Mesenchymal stem cell (in vitro differentiated cells and primary cell): ENCODE measurements at regions not wholly inside any gene's neighbourhood (a gene's known extent, or its start where the extent isn't known, plus 50 kb on each side); places are given as distances from the start of the nearest gene placed in this dataset.
"Not testable (repeated sequence)": the region's sequence is repeated elsewhere in the genome, so short reads cannot be mapped to it uniquely, and the experiment has no call there.

Experiments used
- DNase-seq: peaks from one replicate; pipeline ENCODE4 v3.0.0-alpha.2; 2013
- H2AFZ ChIP-seq: one replicate; pipeline ENCODE4 v1.6.1; 2013; ENCODE audit warnings: low read depth, mild to moderate bottlenecking, control low read depth, inconsistent platforms, low read length, moderate library complexity
- H2AK5ac ChIP-seq: 2 replicates; pipeline ENCODE4 v1.6.1; 2013; ENCODE audit warnings: low read length, moderate library complexity, mild to moderate bottlenecking, inconsistent platforms; ENCODE audit not compliant: severe bottlenecking
- H2BK120ac ChIP-seq: one replicate; pipeline ENCODE4 v1.6.1; 2013; ENCODE audit warnings: low read depth, mild to moderate bottlenecking, inconsistent platforms, low read length, moderate library complexity
- H2BK12ac ChIP-seq, 2 experiments: one replicate each; pipeline ENCODE4 v1.6.1; 2013; ENCODE audit warnings: inconsistent platforms in 2 of 2, low read length in 2 of 2, mild to moderate bottlenecking in 2 of 2, moderate library complexity in 2 of 2, control low read depth in 1 of 2
- H2BK15ac ChIP-seq: one replicate; pipeline ENCODE4 v1.6.1; 2013; ENCODE audit warnings: mild to moderate bottlenecking, low read depth, inconsistent platforms; ENCODE audit not compliant: poor library complexity, severe bottlenecking
- H2BK5ac ChIP-seq: 2 replicates; pipeline ENCODE4 v1.6.1; 2013; ENCODE audit warnings: low read depth, mild to moderate bottlenecking, low read length, control low read depth, inconsistent platforms; ENCODE audit not compliant: poor library complexity, severe bottlenecking
- H3K14ac ChIP-seq, 2 experiments: one replicate each; pipeline ENCODE4 v1.6.1; 2013; ENCODE audit warnings: inconsistent platforms in 2 of 2, low read length in 2 of 2, control low read depth in 1 of 2, mild to moderate bottlenecking in 1 of 2, moderate library complexity in 1 of 2
- H3K18ac ChIP-seq, 2 experiments: one replicate each; pipeline ENCODE4 v1.6.1; 2013; ENCODE audit warnings: inconsistent platforms in 2 of 2, low read length in 2 of 2, control low read depth in 1 of 2, low read depth in 1 of 2, mild to moderate bottlenecking in 1 of 2
- H3K23ac ChIP-seq, 2 experiments: one replicate each; pipeline ENCODE4 v1.6.1; 2013; ENCODE audit warnings: inconsistent platforms in 2 of 2, low read length in 2 of 2, mild to moderate bottlenecking in 2 of 2, moderate library complexity in 2 of 2, control low read depth in 1 of 2
- H3K27ac ChIP-seq: 2 replicates; pipeline ENCODE4 v1.5.1; 2013; ENCODE audit warnings: mild to moderate bottlenecking, moderate library complexity, low read length, control low read depth, inconsistent platforms; ENCODE audit not compliant: poor library complexity, severe bottlenecking
- H3K27me3 ChIP-seq, 2 experiments: 2 replicates each; pipeline versions ENCODE4 v1.6.1 to v1.7.0; 2013; ENCODE audit warnings: low read length in 2 of 2, mild to moderate bottlenecking in 2 of 2, moderate library complexity in 2 of 2, control low read depth in 1 of 2, inconsistent platforms in 1 of 2; ENCODE audit not compliant: control insufficient read depth in 1 of 2, insufficient read depth in 1 of 2
- H3K36me3 ChIP-seq, 2 experiments: 2 replicates each; pipeline versions ENCODE4 v1.6.1 to v1.7.0; 2013; ENCODE audit warnings: low read length in 2 of 2, control low read depth in 1 of 2, inconsistent platforms in 1 of 2, low read depth in 1 of 2, mild to moderate bottlenecking in 1 of 2; ENCODE audit not compliant: insufficient read depth in 2 of 2, control insufficient read depth in 1 of 2
- H3K4ac ChIP-seq, 2 experiments: one replicate each; pipeline ENCODE4 v1.6.1; 2013; ENCODE audit warnings: inconsistent platforms in 2 of 2, low read length in 2 of 2, mild to moderate bottlenecking in 2 of 2, moderate library complexity in 2 of 2, control low read depth in 1 of 2, low read depth in 1 of 2
- H3K4me1 ChIP-seq: 2 replicates; pipeline ENCODE4 v1.6.1; 2013; ENCODE audit warnings: low read depth, low read length, control low read depth; ENCODE audit not compliant: control insufficient read depth, insufficient read depth
- H3K4me2 ChIP-seq: 2 replicates; pipeline ENCODE4 v1.6.1; 2013; ENCODE audit warnings: low read length, mild to moderate bottlenecking, inconsistent platforms; ENCODE audit not compliant: poor library complexity, severe bottlenecking
- H3K4me3 ChIP-seq, 2 experiments: 2 replicates each; pipeline versions ENCODE4 v1.5.1 to v1.7.0; 2013; ENCODE audit warnings: low read length in 2 of 2, mild to moderate bottlenecking in 2 of 2, control low read depth in 1 of 2, low read depth in 1 of 2; ENCODE audit not compliant: insufficient read depth in 1 of 2
- H3K79me1 ChIP-seq: replicated peaks from 2 replicates; pipeline ENCODE4 v1.6.1; 2013; ENCODE audit warnings: mild to moderate bottlenecking, control low read depth, low read length, inconsistent platforms; ENCODE audit not compliant: poor library complexity, severe bottlenecking
- H3K9ac ChIP-seq: 2 replicates; pipeline ENCODE4 v1.7.0; 2013; ENCODE audit warnings: mild to moderate bottlenecking, low read length, moderate library complexity
- H3K9me3 ChIP-seq: 2 replicates; pipeline ENCODE4 v1.7.0; 2013; ENCODE audit warnings: mild to moderate bottlenecking, low read length; ENCODE audit not compliant: control insufficient read depth
- H4K8ac ChIP-seq: one replicate; pipeline ENCODE4 v1.6.1; 2013; ENCODE audit warnings: inconsistent platforms, mild to moderate bottlenecking, low read length, moderate library complexity
- H4K91ac ChIP-seq: one replicate; pipeline ENCODE4 v1.6.1; 2013; ENCODE audit warnings: mild to moderate bottlenecking, low read length, inconsistent platforms
- WGBS: methylation state at CpG from one replicate; pipeline ENCODE4 v1.1.7; 2013; ENCODE audit warnings: mixed read lengths; 5-methylcytosine and 5-hydroxymethylcytosine counted together

- Histone ChIP-seq H2AK5ac (peak overlapping the region; percentile 76), H2AFZ (no peak overlapping the region), H4K8ac (peak overlapping the region; percentile 65), H2BK5ac (no peak overlapping the region), H3K4me3 (no peak overlapping the region), H4K91ac (peak overlapping the region; percentile 66), H2BK15ac (no peak overlapping the region), H3K14ac (peak overlapping the region in 1 of 2 experiments; percentile 64), H3K4me1 (peaks cover 13% of the 10 kb centered on the region), H3K9ac (peak overlapping the region; percentile 49), H3K4ac (peak overlapping the region; percentile 13 to 63), H3K23ac (no peak overlapping the region), H2BK120ac (peak overlapping the region; percentile 42), H3K18ac (peak overlapping the region in 1 of 2 experiments; percentile 33), H3K4me2 (no peak overlapping the region), H3K36me3 (no peaks in the 10 kb centered on the region), H3K27ac (no peak overlapping the region), H2BK12ac (peak overlapping the region in 1 of 2 experiments; percentile 19), H3K79me1 (no peaks in the 10 kb centered on the region), H3K9me3 (no peaks in the 10 kb centered on the region), H3K27me3 (no peaks in the 10 kb centered on the region)
- WGBS = 64% methylated on average over 5 of the region's 7 CpGs
- DNase-seq = peak; percentile 73
These were observed 77.7 kb downstream of the TOMM20 start for GRCh38 chr1:235050911-235051360.

- H2BK120ac ChIP-seq, H2BK15ac ChIP-seq, H3K9ac ChIP-seq, H3K4me2 ChIP-seq, H4K91ac ChIP-seq, H3K23ac ChIP-seq, H3K9me3 ChIP-seq, H3K36me3 ChIP-seq, H3K4me3 ChIP-seq, H2AFZ ChIP-seq, H3K27me3 ChIP-seq, H2BK5ac ChIP-seq, H3K79me1 ChIP-seq, H2AK5ac ChIP-seq, H3K27ac ChIP-seq: not testable (repeated sequence)
- Histone ChIP-seq H3K14ac (peak overlapping the region in 1 of 2 experiments; percentile 28), H4K8ac (peak overlapping the region; percentile 52), H3K18ac (peak overlapping the region; percentile 45 to 62), H3K4me1 (peaks cover 16% of the 10 kb centered on the region), H3K4ac (peak overlapping the region in 1 of 2 experiments; percentile 42), H2BK12ac (peak overlapping the region in 1 of 2 experiments; percentile 68)
- WGBS = 89% methylated on average over 21 of the region's 21 CpGs
- peak; percentile 62 for DNase-seq
These were observed 78.8 kb downstream of the TOMM20 start for GRCh38 chr1:235049716-235050378.

- Histone ChIP-seq H3K18ac (peak overlapping the region; percentile 45 to 62), H3K4me3 (no peak overlapping the region), H3K27me3 (no peaks in the 10 kb centered on the region), H3K4me2 (no peak overlapping the region), H2BK12ac (peak overlapping the region; percentile 73 to 87), H3K9ac (no peak overlapping the region), H2BK120ac (peak overlapping the region; percentile 42), H3K9me3 (no peaks in the 10 kb centered on the region), H2AK5ac (peak overlapping the region; percentile 26), H2BK15ac (peak overlapping the region; percentile 26), H3K23ac (no peak overlapping the region), H3K4ac (peak overlapping the region; percentile 46 to 80), H2AFZ (no peak overlapping the region), H3K27ac (no peak overlapping the region), H3K79me1 (no peaks in the 10 kb centered on the region), H3K14ac (peak overlapping the region in 1 of 2 experiments; percentile 0), H4K8ac (peak overlapping the region; percentile 85), H4K91ac (peak overlapping the region; percentile 92), H2BK5ac (no peak overlapping the region), H3K4me1 (peaks cover 16% of the 10 kb centered on the region), H3K36me3 (no peaks in the 10 kb centered on the region)
- 94% methylated on average over 5 of the region's 5 CpGs for WGBS
- no peak for DNase-seq
These were observed 79.4 kb downstream of the TOMM20 start for GRCh38 chr1:235049217-235049616.

- Histone ChIP-seq H3K18ac (peak overlapping the region; percentile 85 to 86), H2AFZ (peak overlapping the region; percentile 83), H2AK5ac (peak overlapping the region; percentile 4), H3K23ac (no peak overlapping the region), H3K4ac (peak overlapping the region; percentile 71 to 79), H4K91ac (peak overlapping the region; percentile 88), H2BK15ac (peak overlapping the region; percentile 71), H3K14ac (no peak overlapping the region), H3K9ac (peak overlapping the region; percentile 79), H2BK12ac (peak overlapping the region; percentile 85 to 89), H3K27ac (peak overlapping the region; percentile 67), H3K4me2 (no peak overlapping the region), H3K9me3 (no peaks in the 10 kb centered on the region), H3K4me3 (peak overlapping the region in 1 of 2 experiments; percentile 13), H3K4me1 (peaks cover 16% of the 10 kb centered on the region), H3K36me3 (no peaks in the 10 kb centered on the region), H2BK5ac (no peak overlapping the region), H4K8ac (peak overlapping the region; percentile 82), H3K27me3 (no peaks in the 10 kb centered on the region), H2BK120ac (peak overlapping the region; percentile 71), H3K79me1 (no peaks in the 10 kb centered on the region)
- DNase-seq = no peak
- 86% methylated on average over 6 of the region's 6 CpGs for WGBS
These were observed 81.2 kb downstream of the TOMM20 start for GRCh38 chr1:235047331-235047871.
